ENCODE measurements at regions not wholly inside any gene's neighbourhood (a gene's known extent, or its start where the extent isn't known, plus 50 kb on each side); places are given as distances from the start of the nearest gene placed in this dataset.

DNA sequence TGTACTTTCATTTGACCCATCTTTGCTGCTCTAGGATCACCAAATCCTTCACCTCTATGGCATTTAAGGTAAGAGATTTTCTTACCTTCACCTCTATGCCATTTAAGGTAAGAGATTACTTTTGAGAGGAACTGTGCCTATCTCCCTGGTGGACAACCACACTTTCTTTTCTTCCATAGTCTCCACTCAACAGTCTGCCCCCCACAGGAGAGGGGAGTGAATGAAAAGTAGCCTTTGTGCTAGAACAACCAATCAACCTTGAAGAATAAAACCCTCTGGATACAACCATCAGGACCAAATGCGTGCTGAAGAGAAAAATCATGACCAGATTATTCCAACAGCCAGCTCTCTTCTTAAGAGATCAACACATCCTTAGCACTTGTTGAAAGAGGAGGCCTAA, 258.6 kb upstream of the TMPO start:
- Histone ChIP-seq H3K9me2 (no peaks in the 10 kb centered on the region), H3K4me2 (no peak overlapping the region), H3K27me3 (ENCODE audit: insufficient read depth) (no peaks in the 10 kb centered on the region; the same call in 1 of the 2 replicates), H3K79me2 (ENCODE audit: insufficient read depth) (no peaks in the 10 kb centered on the region), H4K20me1 (ENCODE audit: insufficient read depth) (no peaks in the 10 kb centered on the region), H3K9me3 (no peaks in the 10 kb centered on the region), H2AFZ (ENCODE audit: low read depth) (no peak overlapping the region), H3K27ac (ENCODE audit: low read depth in 2 of 2, low read length in 1 of 2) (no peak overlapping the region), H3K4me3 (ENCODE audit: low read depth in 2 of 2, low read length in 1 of 2) (no peak overlapping the region), H3K9ac (no peak overlapping the region), H3K4me1 (ENCODE audit: control insufficient read depth in 1 of 2, insufficient read depth in 2 of 2, low read depth in 1 of 2, low read length in 1 of 2) (no peaks in the 10 kb centered on the region), H3F3A (replicated peaks; ENCODE audit: insufficient read depth) (no peaks in the 10 kb centered on the region), H3K36me3 (replicated peaks in 1 of 2; ENCODE audit: control insufficient read depth in 1 of 2, insufficient read depth in 2 of 2, low read length in 1 of 2) (no peaks in the 10 kb centered on the region)
- ChIA-PET CTCF (no interaction called here), POLR2A (no interaction called here)
- DNase-seq: no peak
- no peak for TF ChIP-seq GABPA (IDR thresholded peaks at IDR 0.05; ENCODE audit: low read depth)
- TF ChIP-seq, protein P1, sequence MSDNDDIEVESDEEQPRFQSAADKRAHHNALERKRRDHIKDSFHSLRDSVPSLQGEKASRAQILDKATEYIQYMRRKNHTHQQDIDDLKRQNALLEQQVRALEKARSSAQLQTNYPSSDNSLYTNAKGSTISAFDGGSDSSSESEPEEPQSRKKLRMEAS (IDR thresholded peaks at IDR 0.05; ENCODE audit: low read depth): no peak
- no peak for TF ChIP-seq EZH2phosphoT487 (IDR thresholded peaks at IDR 0.05; ENCODE audit: borderline replicate concordance, low read depth)
- no peak for TF ChIP-seq ELF1 (IDR thresholded peaks at IDR 0.05)
- TF ChIP-seq RXRA (IDR thresholded peaks at IDR 0.05; ENCODE audit: borderline replicate concordance, low read depth): no peak
- 77% methylated on average over 1 of the region's 1 CpG for WGBS (ENCODE audit: low lambda C conversion rate)

DNA sequence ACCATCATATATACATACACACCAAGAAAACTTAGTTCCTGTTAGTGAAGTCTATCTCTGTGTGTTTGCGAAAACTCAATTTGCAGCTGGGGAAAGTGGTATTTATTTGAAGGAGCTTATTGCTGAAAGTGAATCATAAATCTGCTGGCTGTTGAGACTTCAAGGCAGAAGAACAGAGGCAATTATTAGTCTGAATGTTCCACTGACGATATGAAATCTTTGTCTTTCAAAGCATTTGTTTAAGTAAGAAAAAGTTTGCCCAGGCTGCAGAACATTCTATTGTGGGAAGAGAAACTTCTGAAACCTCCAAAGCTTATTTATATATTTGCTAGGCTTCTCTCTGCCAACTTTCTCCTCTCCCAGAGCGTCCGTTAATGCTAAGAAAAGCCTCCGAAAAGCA, 255.7 kb upstream of the TMPO start:
- no peak for DNase-seq
- Histone ChIP-seq H3F3A (replicated peaks; ENCODE audit: insufficient read depth) (no peaks in the 10 kb centered on the region), H3K27me3 (ENCODE audit: insufficient read depth) (no peaks in the 10 kb centered on the region; the same call in 1 of the 2 replicates), H3K79me2 (ENCODE audit: insufficient read depth) (no peaks in the 10 kb centered on the region), H2AFZ (ENCODE audit: low read depth) (no peak overlapping the region), H3K9me2 (no peaks in the 10 kb centered on the region), H3K9me3 (no peaks in the 10 kb centered on the region), H4K20me1 (ENCODE audit: insufficient read depth) (no peaks in the 10 kb centered on the region), H3K36me3 (replicated peaks in 1 of 2; ENCODE audit: control insufficient read depth in 1 of 2, insufficient read depth in 2 of 2, low read length in 1 of 2) (no peaks in the 10 kb centered on the region), H3K9ac (no peak overlapping the region), H3K27ac (ENCODE audit: low read depth in 2 of 2, low read length in 1 of 2) (no peak overlapping the region), H3K4me1 (ENCODE audit: control insufficient read depth in 1 of 2, insufficient read depth in 2 of 2, low read depth in 1 of 2, low read length in 1 of 2) (no peaks in the 10 kb centered on the region), H3K4me3 (ENCODE audit: low read depth in 2 of 2, low read length in 1 of 2) (no peak overlapping the region), H3K4me2 (no peak overlapping the region)
- ChIA-PET CTCF (no interaction called here), POLR2A (no interaction called here)
- 63% methylated on average over 5 of the region's 5 CpGs for WGBS (ENCODE audit: low lambda C conversion rate)
- TF ChIP-seq EZH2phosphoT487 (IDR thresholded peaks at IDR 0.05; ENCODE audit: borderline replicate concordance, low read depth): no peak
- TF ChIP-seq TAF1 (IDR thresholded peaks at IDR 0.05; ENCODE audit: borderline replicate concordance, low read depth, low read length): no peak
- TF ChIP-seq GABPA (IDR thresholded peaks at IDR 0.05; ENCODE audit: low read depth): no peak
- TF ChIP-seq, protein P2, sequence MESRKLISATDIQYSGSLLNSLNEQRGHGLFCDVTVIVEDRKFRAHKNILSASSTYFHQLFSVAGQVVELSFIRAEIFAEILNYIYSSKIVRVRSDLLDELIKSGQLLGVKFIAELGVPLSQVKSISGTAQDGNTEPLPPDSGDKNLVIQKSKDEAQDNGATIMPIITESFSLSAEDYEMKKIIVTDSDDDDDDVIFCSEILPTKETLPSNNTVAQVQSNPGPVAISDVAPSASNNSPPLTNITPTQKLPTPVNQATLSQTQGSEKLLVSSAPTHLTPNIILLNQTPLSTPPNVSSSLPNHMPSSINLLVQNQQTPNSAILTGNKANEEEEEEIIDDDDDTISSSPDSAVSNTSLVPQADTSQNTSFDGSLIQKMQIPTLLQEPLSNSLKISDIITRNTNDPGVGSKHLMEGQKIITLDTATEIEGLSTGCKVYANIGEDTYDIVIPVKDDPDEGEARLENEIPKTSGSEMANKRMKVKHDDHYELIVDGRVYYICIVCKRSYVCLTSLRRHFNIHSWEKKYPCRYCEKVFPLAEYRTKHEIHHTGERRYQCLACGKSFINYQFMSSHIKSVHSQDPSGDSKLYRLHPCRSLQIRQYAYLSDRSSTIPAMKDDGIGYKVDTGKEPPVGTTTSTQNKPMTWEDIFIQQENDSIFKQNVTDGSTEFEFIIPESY (IDR thresholded peaks at IDR 0.05; ENCODE audit: borderline replicate concordance, low read depth): no peak
- no peak for TF ChIP-seq SMC3 (IDR thresholded peaks at IDR 0.05; ENCODE audit: low read depth, low read length)
- no peak for TF ChIP-seq NFIC (IDR thresholded peaks at IDR 0.05; ENCODE audit: borderline replicate concordance)
- no peak for TF ChIP-seq JUND (IDR thresholded peaks at IDR 0.05)
- TF ChIP-seq, protein P3, sequence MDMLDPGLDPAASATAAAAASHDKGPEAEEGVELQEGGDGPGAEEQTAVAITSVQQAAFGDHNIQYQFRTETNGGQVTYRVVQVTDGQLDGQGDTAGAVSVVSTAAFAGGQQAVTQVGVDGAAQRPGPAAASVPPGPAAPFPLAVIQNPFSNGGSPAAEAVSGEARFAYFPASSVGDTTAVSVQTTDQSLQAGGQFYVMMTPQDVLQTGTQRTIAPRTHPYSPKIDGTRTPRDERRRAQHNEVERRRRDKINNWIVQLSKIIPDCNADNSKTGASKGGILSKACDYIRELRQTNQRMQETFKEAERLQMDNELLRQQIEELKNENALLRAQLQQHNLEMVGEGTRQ (IDR thresholded peaks at IDR 0.05; ENCODE audit: borderline replicate concordance, low read depth, low read length): no peak
- TF ChIP-seq NRF1 (IDR thresholded peaks at IDR 0.05; ENCODE audit: low read depth, low read length): no peak
- TF ChIP-seq, protein P4, sequence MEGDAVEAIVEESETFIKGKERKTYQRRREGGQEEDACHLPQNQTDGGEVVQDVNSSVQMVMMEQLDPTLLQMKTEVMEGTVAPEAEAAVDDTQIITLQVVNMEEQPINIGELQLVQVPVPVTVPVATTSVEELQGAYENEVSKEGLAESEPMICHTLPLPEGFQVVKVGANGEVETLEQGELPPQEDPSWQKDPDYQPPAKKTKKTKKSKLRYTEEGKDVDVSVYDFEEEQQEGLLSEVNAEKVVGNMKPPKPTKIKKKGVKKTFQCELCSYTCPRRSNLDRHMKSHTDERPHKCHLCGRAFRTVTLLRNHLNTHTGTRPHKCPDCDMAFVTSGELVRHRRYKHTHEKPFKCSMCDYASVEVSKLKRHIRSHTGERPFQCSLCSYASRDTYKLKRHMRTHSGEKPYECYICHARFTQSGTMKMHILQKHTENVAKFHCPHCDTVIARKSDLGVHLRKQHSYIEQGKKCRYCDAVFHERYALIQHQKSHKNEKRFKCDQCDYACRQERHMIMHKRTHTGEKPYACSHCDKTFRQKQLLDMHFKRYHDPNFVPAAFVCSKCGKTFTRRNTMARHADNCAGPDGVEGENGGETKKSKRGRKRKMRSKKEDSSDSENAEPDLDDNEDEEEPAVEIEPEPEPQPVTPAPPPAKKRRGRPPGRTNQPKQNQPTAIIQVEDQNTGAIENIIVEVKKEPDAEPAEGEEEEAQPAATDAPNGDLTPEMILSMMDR (IDR thresholded peaks at IDR 0.05): no peak
- no peak for TF ChIP-seq RCOR1 (IDR thresholded peaks at IDR 0.05; ENCODE audit: low read length)
- TF ChIP-seq, protein P5, sequence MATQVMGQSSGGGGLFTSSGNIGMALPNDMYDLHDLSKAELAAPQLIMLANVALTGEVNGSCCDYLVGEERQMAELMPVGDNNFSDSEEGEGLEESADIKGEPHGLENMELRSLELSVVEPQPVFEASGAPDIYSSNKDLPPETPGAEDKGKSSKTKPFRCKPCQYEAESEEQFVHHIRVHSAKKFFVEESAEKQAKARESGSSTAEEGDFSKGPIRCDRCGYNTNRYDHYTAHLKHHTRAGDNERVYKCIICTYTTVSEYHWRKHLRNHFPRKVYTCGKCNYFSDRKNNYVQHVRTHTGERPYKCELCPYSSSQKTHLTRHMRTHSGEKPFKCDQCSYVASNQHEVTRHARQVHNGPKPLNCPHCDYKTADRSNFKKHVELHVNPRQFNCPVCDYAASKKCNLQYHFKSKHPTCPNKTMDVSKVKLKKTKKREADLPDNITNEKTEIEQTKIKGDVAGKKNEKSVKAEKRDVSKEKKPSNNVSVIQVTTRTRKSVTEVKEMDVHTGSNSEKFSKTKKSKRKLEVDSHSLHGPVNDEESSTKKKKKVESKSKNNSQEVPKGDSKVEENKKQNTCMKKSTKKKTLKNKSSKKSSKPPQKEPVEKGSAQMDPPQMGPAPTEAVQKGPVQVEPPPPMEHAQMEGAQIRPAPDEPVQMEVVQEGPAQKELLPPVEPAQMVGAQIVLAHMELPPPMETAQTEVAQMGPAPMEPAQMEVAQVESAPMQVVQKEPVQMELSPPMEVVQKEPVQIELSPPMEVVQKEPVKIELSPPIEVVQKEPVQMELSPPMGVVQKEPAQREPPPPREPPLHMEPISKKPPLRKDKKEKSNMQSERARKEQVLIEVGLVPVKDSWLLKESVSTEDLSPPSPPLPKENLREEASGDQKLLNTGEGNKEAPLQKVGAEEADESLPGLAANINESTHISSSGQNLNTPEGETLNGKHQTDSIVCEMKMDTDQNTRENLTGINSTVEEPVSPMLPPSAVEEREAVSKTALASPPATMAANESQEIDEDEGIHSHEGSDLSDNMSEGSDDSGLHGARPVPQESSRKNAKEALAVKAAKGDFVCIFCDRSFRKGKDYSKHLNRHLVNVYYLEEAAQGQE (IDR thresholded peaks at IDR 0.05; ENCODE audit: low read depth, low read length): no peak
- TF ChIP-seq, protein P6, sequence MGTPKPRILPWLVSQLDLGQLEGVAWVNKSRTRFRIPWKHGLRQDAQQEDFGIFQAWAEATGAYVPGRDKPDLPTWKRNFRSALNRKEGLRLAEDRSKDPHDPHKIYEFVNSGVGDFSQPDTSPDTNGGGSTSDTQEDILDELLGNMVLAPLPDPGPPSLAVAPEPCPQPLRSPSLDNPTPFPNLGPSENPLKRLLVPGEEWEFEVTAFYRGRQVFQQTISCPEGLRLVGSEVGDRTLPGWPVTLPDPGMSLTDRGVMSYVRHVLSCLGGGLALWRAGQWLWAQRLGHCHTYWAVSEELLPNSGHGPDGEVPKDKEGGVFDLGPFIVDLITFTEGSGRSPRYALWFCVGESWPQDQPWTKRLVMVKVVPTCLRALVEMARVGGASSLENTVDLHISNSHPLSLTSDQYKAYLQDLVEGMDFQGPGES (IDR thresholded peaks at IDR 0.05; ENCODE audit: low read depth, low read length): no peak
- no peak for TF ChIP-seq FOXJ3 (CRISPR knock-in tag; IDR thresholded peaks at IDR 0.05)
- no peak for TF ChIP-seq YY1 (IDR thresholded peaks at IDR 0.05; ENCODE audit: low read depth)
- no peak for TF ChIP-seq EP300 (IDR thresholded peaks at IDR 0.05; ENCODE audit: borderline replicate concordance in 1 of 2, low read depth in 1 of 2, low read length in 1 of 2)

All from SK-N-SH (cell line).